ENCODE measurements at regions not wholly inside any gene's neighbourhood (a gene's known extent, or its start where the extent isn't known, plus 50 kb on each side); places are given as distances from the start of the nearest gene placed in this dataset.

DNA sequence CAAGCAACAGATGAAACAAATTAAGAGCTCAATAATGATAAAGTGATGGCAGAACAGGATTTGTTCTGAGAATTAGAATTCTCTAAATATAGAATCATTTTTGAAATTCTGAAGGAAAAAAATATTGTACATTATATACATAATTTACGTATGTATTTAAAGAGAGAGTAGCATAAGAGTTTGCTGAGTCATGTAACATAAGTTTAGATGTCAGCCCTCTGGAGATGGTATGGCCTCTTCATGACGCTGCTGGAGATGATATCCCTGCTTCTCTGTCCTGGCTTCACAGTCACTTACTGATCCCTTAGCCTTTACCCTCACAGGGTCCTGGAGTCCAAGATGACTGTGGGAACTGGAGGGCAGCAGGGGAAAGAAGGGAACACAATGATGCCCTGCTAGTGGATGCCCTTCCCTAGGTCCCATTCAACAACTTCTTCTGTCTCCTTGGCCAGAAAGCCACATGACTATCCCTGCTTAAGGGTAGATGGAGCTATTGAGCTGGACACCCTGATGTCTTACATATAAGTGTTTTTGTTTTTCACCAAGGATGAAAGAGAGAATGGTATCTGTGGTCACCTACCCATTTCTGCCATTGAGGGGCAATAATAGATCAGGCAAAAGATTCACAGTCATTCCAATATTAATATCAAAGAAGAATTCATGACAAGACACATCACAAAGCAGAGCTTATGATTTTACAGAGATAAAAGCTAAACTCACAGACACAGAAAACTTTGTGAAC is 753.1 kb downstream of the TBC1D22A start:
- TF ChIP-seq, protein P1, sequence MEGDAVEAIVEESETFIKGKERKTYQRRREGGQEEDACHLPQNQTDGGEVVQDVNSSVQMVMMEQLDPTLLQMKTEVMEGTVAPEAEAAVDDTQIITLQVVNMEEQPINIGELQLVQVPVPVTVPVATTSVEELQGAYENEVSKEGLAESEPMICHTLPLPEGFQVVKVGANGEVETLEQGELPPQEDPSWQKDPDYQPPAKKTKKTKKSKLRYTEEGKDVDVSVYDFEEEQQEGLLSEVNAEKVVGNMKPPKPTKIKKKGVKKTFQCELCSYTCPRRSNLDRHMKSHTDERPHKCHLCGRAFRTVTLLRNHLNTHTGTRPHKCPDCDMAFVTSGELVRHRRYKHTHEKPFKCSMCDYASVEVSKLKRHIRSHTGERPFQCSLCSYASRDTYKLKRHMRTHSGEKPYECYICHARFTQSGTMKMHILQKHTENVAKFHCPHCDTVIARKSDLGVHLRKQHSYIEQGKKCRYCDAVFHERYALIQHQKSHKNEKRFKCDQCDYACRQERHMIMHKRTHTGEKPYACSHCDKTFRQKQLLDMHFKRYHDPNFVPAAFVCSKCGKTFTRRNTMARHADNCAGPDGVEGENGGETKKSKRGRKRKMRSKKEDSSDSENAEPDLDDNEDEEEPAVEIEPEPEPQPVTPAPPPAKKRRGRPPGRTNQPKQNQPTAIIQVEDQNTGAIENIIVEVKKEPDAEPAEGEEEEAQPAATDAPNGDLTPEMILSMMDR (IDR thresholded peaks at IDR 0.05; ENCODE audit: low read depth, low read length) = peak; percentile 2
- TF ChIP-seq MYC (IDR thresholded peaks at IDR 0.05; ENCODE audit: low read depth, low read length) = no peak
- DNase-seq (ENCODE audit: low read depth) = peak; percentile 9
- no peak overlapping the region for H3K4me3 ChIP-seq (ENCODE audit: low read depth, low read length)

DNA sequence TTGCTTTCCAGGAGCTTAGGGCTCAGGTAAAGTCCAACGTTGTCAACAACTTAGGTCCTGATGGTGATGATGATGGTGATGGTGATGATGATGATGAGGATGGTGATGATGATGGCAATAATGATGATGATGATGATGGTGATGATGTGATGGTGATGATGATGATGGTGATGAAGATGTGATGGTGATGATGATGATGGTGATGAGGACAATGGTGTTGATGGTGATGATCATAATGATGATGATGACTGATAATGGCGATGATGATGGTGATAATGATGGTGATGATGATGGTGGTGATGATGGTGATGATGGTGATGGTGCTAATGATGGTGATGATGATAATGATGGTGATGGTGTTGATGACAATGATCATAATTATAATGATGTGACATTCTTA is 750.2 kb downstream of the TBC1D22A start:
- TF ChIP-seq, protein P1 (IDR thresholded peaks at IDR 0.05; ENCODE audit: low read depth, low read length) = no peak
- TF ChIP-seq, protein P2, sequence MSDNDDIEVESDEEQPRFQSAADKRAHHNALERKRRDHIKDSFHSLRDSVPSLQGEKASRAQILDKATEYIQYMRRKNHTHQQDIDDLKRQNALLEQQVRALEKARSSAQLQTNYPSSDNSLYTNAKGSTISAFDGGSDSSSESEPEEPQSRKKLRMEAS (IDR thresholded peaks at IDR 0.05; ENCODE audit: low read depth, low read length) = no peak
- TF ChIP-seq MYC (IDR thresholded peaks at IDR 0.05; ENCODE audit: low read depth, low read length) (no peak), POLR2A (IDR thresholded peaks at IDR 0.05; ENCODE audit: extremely low read depth, insufficient read length) (no peak)
- DNase-seq (ENCODE audit: low read depth) = no peak

DNA sequence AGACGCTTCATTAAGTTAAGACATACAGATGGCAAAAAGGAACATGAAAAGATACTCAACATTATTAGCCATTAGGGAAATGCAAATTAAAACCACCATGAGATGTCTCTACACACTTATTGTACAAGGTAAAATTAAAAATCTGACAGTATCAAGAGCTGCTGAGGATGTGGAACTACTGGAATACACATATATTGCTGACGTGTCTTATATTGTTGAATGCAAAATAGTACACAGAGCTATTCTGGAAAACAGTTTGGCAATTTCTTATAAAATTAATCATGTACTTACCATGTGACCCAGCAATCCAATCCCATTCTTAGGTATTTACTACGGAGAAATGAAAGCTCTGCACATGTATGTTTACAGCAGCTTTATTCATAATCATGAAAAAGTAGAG is 742.5 kb downstream of the TBC1D22A start:
- TF ChIP-seq, protein P2 (IDR thresholded peaks at IDR 0.05; ENCODE audit: low read depth, low read length) = no peak
- TF ChIP-seq POLR2A (IDR thresholded peaks at IDR 0.05; ENCODE audit: extremely low read depth, insufficient read length) = no peak
- no peak for TF ChIP-seq MYC (IDR thresholded peaks at IDR 0.05; ENCODE audit: low read depth, low read length)
- TF ChIP-seq, protein P1 (IDR thresholded peaks at IDR 0.05; ENCODE audit: low read depth, low read length) = no peak
- DNase-seq (ENCODE audit: low read depth) = no peak
- no peak overlapping the region for H3K4me3 ChIP-seq (ENCODE audit: low read depth, low read length)

More for the DNA sequence above, 750.2 kb downstream of the TBC1D22A start:
- no peak overlapping the region for H3K4me3 ChIP-seq (ENCODE audit: low read depth, low read length)

DNA sequence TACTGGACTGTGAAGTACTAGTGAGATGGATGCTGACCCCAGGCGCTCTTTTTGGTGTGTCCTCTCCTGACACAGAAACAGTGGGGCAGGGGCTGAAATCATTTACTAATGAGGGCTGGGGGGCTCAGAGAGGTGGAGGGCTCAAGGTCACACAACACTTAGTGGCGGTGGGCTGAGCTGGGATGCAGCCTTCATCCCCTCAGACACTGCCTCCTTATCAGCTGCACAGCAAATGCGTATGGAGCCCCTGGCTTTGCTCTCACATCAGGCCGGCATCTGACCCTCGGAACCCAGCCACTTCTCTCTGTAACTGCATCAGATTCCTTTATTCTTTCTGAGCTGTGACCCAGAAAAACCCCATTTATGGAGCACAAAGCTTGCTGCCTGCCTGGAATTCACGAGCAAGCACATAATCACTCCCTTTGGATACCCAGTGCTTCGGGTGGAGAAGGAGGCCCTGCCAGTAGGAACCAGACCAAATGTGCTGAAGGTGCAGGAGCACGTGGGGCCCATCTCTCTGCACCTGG is 736.6 kb downstream of the TBC1D22A start:
- H3K4me3 ChIP-seq (ENCODE audit: low read depth, low read length) = no peak overlapping the region
- TF ChIP-seq POLR2A (IDR thresholded peaks at IDR 0.05; ENCODE audit: extremely low read depth, insufficient read length) (no peak), MYC (IDR thresholded peaks at IDR 0.05; ENCODE audit: low read depth, low read length) (no peak)
- TF ChIP-seq, protein P2 (IDR thresholded peaks at IDR 0.05; ENCODE audit: low read depth, low read length) = no peak
- TF ChIP-seq, protein P1 (IDR thresholded peaks at IDR 0.05; ENCODE audit: low read depth, low read length) = no peak
- no peak for DNase-seq (ENCODE audit: low read depth)

DNA sequence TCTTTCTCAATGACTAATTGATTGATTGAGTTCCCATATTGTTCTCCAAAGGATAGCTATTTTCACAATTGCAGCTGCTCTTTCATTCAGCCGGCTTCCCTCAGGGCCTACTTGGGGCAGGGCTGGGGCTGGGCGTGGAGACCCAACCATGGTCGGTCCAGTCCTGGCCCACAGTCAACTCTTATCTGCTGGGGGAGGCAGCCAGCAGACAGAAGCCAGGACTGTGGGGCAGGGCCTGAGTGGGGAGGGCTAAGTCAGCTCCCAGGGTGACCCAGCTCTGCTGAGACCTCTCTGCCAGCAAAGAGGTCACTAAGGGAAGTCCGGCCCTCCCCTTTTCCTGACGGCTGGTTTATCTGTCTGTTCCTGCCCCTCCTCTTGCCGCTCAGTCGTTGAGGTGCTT is 735.2 kb downstream of the TBC1D22A start:
- H3K4me3 ChIP-seq (ENCODE audit: low read depth, low read length) = no peak overlapping the region
- DNase-seq (ENCODE audit: low read depth) = no peak
- TF ChIP-seq, protein P1 (IDR thresholded peaks at IDR 0.05; ENCODE audit: low read depth, low read length) = no peak
- no peak for TF ChIP-seq MYC (IDR thresholded peaks at IDR 0.05; ENCODE audit: low read depth, low read length)
- TF ChIP-seq POLR2A (IDR thresholded peaks at IDR 0.05; ENCODE audit: extremely low read depth, insufficient read length) = no peak
- TF ChIP-seq, protein P2 (IDR thresholded peaks at IDR 0.05; ENCODE audit: low read depth, low read length) = no peak

Data from NB4 (cell line).